SK-N-SH (cell line): ENCODE measurements at regions not wholly inside any gene's neighbourhood (a gene's known extent, or its start where the extent isn't known, plus 50 kb on each side); places are given as distances from the start of the nearest gene placed in this dataset.

Experiments used
- CTCF ChIA-PET: fragments of 300-600, 350-600 bp; formaldehyde crosslinking; extraction: SDS; loops from one replicate; lab custom pipeline; 2021; lab: Yijun Ruan, JAX
- POLR2A ChIA-PET: fragments of 350-600 bp; sonication (Branson Sonifier 250); formaldehyde crosslinking; extraction: SDS; loops from one replicate; lab custom pipeline; 2020; ENCODE audit warnings: antibody characterized with exemption, inconsistent platforms; lab: Yijun Ruan, JAX
- DNase-seq: peaks from one replicate; pipeline ENCODE4 v3.0.0; 2012
- H2AFZ ChIP-seq: fragments of 200-600 bp; sonication (generic); 2 replicates; pipeline ENCODE4 v1.8.1; 2016; ENCODE audit warnings: antibody characterized with exemption, mild to moderate bottlenecking, low read depth
- H3F3A ChIP-seq: fragments of 200-600 bp; sonication (generic); replicated peaks from 2 replicates; pipeline ENCODE3; 2016; ENCODE audit warnings: antibody characterized with exemption, mild to moderate bottlenecking; ENCODE audit not compliant: insufficient read depth
- H3K27ac ChIP-seq, 2 experiments: fragments of 200-500 bp in 1 of 2; fragments of 200-600 bp in 1 of 2; sonication (Bioruptor generic) in 1 of 2; sonication (generic), shearing (Covaris generic) in 1 of 2; 2 replicates each; pipeline versions ENCODE4 v1.5.1 to v1.6.1; 2014 to 2016; ENCODE audit warnings: low read depth in 2 of 2, inconsistent platforms in 1 of 2, low read length in 1 of 2, mild to moderate bottlenecking in 1 of 2, mixed read lengths in 1 of 2
- H3K27me3 ChIP-seq: fragments of 200-600 bp; sonication (generic), shearing (Covaris generic); 2 replicates; pipeline ENCODE4 v1.6.1; 2016; ENCODE audit warnings: mixed run types; ENCODE audit not compliant: insufficient read depth
- H3K36me3 ChIP-seq, 2 experiments: fragments of 200-500 bp in 1 of 2; fragments of 200-600 bp in 1 of 2; sonication (Bioruptor generic) in 1 of 2; sonication (generic) in 1 of 2; replicated peaks in 1 of 2; 2 replicates each; pipeline versions ENCODE3 to v1.5.1; 2014 to 2016; ENCODE audit warnings: low read length in 1 of 2, mild to moderate bottlenecking in 1 of 2; ENCODE audit not compliant: insufficient read depth in 2 of 2, control insufficient read depth in 1 of 2
- H3K4me1 ChIP-seq, 2 experiments: fragments of 200-500 bp in 1 of 2; fragments of 200-600 bp in 1 of 2; sonication (Bioruptor generic) in 1 of 2; sonication (generic), shearing (Covaris generic) in 1 of 2; 2 replicates each; pipeline versions ENCODE4 v1.5.1 to v1.6.1; 2014 to 2016; ENCODE audit warnings: low read depth in 1 of 2, low read length in 1 of 2, mixed run types in 1 of 2; ENCODE audit not compliant: insufficient read depth in 2 of 2, control insufficient read depth in 1 of 2
- H3K4me2 ChIP-seq: fragments of 200-600 bp; sonication (generic), shearing (Covaris generic); 2 replicates; pipeline ENCODE4 v1.6.1; 2017; ENCODE audit warnings: mixed run types
- H3K4me3 ChIP-seq, 2 experiments: fragments of 200-500 bp in 1 of 2; fragments of 200-600 bp in 1 of 2; sonication (Bioruptor generic) in 1 of 2; sonication (generic), shearing (Covaris generic) in 1 of 2; 2 replicates each; pipeline versions ENCODE4 v1.5.1 to v1.8.1; 2014 to 2016; ENCODE audit warnings: low read depth in 2 of 2, inconsistent platforms in 1 of 2, low read length in 1 of 2, mild to moderate bottlenecking in 1 of 2, mixed read lengths in 1 of 2, moderate library complexity in 1 of 2
- H3K79me2 ChIP-seq: fragments of 200-600 bp; sonication (generic); 2 replicates; pipeline ENCODE4 v1.8.1; 2017; ENCODE audit warnings: mild to moderate bottlenecking; ENCODE audit not compliant: insufficient read depth
- H3K9ac ChIP-seq: fragments of 200-600 bp; sonication (generic); 2 replicates; pipeline ENCODE4 v1.6.1; 2017; ENCODE audit warnings: mixed run types
- H3K9me2 ChIP-seq: fragments of 200-600 bp; sonication (generic); 2 replicates; pipeline ENCODE4 v1.6.1; 2017; ENCODE audit warnings: mixed run types
- H3K9me3 ChIP-seq: fragments of 200-600 bp; sonication (generic); 2 replicates; pipeline ENCODE4 v1.6.1; 2017; ENCODE audit warnings: mixed run types, mild to moderate bottlenecking, moderate library complexity
- H4K20me1 ChIP-seq: fragments of 200-600 bp; sonication (generic); 2 replicates; pipeline ENCODE4 v1.6.1; 2017; ENCODE audit warnings: mild to moderate bottlenecking, mixed run types; ENCODE audit not compliant: insufficient read depth
- CHD2 ChIP-seq: fragments of 150-350 bp; IDR thresholded peaks from 2 replicates; pipeline ENCODE4 v1.6.1; 2018; ENCODE audit warnings: low read length; ENCODE audit not compliant: partially characterized antibody
- EP300 ChIP-seq, 2 experiments: IDR thresholded peaks; 2 replicates each; pipeline versions ENCODE4 v1.4.0 to v1.6.1; 2012; ENCODE audit warnings: borderline replicate concordance in 1 of 2, low read depth in 1 of 2, low read length in 1 of 2
- EZH2phosphoT487 ChIP-seq: fragments of 200-600 bp; sonication (generic); IDR thresholded peaks from 2 replicates; pipeline ENCODE4 v1.6.1; 2017; ENCODE audit warnings: low read depth, mixed run types, mild to moderate bottlenecking, antibody characterized with exemption, moderate library complexity, borderline replicate concordance
- FOXJ3 ChIP-seq: sonication (generic); formaldehyde crosslinking; IDR thresholded peaks from 2 replicates; pipeline ENCODE4 v1.5.1; 2020; ENCODE audit warnings: mild to moderate bottlenecking, missing genetic modification reagents
- FOXM1 ChIP-seq: IDR thresholded peaks from 2 replicates; pipeline ENCODE4 v1.4.0; 2012; ENCODE audit warnings: low read depth, mild to moderate bottlenecking
- GATA2 ChIP-seq: sonication (generic); formaldehyde crosslinking; IDR thresholded peaks from 2 replicates; pipeline ENCODE4 v1.5.0; 2020; ENCODE audit warnings: mild to moderate bottlenecking, missing genetic modification reagents
- JUND ChIP-seq: IDR thresholded peaks from 2 replicates; pipeline ENCODE4 v1.4.0; 2012
- POLR2AphosphoS5 ChIP-seq: IDR thresholded peaks from 2 replicates; pipeline ENCODE4 v1.6.1; 2012; ENCODE audit warnings: low read depth, low read length
- RCOR1 ChIP-seq: fragments of 150-350 bp; IDR thresholded peaks from 2 replicates; pipeline ENCODE4 v1.6.1; 2017; ENCODE audit warnings: antibody characterized with exemption, low read length
- RXRA ChIP-seq: IDR thresholded peaks from 2 replicates; pipeline ENCODE4 v1.4.0; 2012; ENCODE audit warnings: low read depth, mild to moderate bottlenecking, borderline replicate concordance
- SMC3 ChIP-seq: IDR thresholded peaks from 2 replicates; pipeline ENCODE4 v1.6.1; 2012; ENCODE audit warnings: low read depth, low read length, improper control_type of control experiment
- TAF1 ChIP-seq: IDR thresholded peaks from 2 replicates; pipeline ENCODE4 v1.6.1; 2012; ENCODE audit warnings: low read depth, mild to moderate bottlenecking, low read length, moderate library complexity, borderline replicate concordance
- TCF12 ChIP-seq: IDR thresholded peaks from 2 replicates; pipeline ENCODE4 v1.4.0; 2012
- WGBS: methylation state at CpG from one replicate; pipeline ENCODE4 v1.1.6; 2017; ENCODE audit warnings: low lambda C conversion rate; 5-methylcytosine and 5-hydroxymethylcytosine counted together
- TF ChIP-seq, protein P1 (sequence below): IDR thresholded peaks from 2 replicates; pipeline ENCODE4 v1.4.0; 2012; ENCODE audit warnings: low read depth, borderline replicate concordance
- TF ChIP-seq, protein P2 (sequence below): fragments of 150-350 bp; IDR thresholded peaks from 2 replicates; pipeline ENCODE4 v1.6.1; 2017; ENCODE audit warnings: antibody characterized with exemption, low read length, low read depth, borderline replicate concordance

DNA sequence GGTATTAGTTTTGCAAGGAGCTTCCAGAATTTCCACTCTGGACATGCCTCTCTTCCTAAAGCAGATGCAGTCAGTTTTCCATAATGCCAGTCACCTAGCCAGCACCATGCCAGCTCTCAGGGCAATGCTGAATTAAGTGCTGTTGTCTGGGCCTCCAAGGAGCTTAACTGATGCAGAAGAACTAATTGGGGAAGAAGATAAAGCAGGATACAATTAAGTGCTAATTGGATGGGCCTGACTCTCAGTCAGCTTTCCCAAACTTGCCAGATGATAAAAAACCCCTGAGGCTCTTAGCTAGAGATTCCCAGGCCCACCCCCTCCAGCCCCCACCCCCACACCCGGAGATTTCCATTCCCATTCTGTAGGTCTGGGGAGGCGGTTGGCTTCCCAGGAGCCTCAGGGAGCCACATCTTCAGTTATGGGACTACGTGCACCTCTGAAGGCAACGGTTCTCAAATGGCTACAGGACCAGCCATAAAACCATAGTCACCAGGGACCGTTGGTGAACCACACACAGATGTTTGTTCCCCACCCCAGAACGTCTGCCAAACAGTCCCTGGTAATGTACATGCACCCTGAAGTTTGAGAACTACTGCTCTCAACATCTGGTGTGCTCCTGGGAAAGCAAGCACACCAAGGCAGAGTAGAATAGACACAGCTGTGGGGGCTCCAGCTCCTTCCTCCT, 499.1 kb upstream of the CDH5 start:
- ChIA-PET POLR2A (no interaction called here), CTCF (interaction anchor here (1.1 kb wide), 2 partner anchors 9 to 39 kb away, joined by 3 to 4 read pairs; no protein-coding TSS in a partner anchor)
- 28% methylated on average over 5 of the region's 6 CpGs for WGBS
- Histone ChIP-seq H3K9ac (no peak overlapping the region), H3F3A (no peaks in the 10 kb centered on the region), H3K4me3 (no peak overlapping the region), H3K27me3 (no peaks in the 10 kb centered on the region; the same call in 1 of the 2 replicates), H3K9me2 (no peaks in the 10 kb centered on the region), H3K36me3 (no peaks in the 10 kb centered on the region), H3K27ac (peak overlapping the region in 1 of 2 experiments; percentile 47; a peak in 1 of 4 replicates), H2AFZ (no peak overlapping the region), H3K4me2 (no peak overlapping the region), H3K79me2 (no peaks in the 10 kb centered on the region), H4K20me1 (no peaks in the 10 kb centered on the region), H3K9me3 (no peaks in the 10 kb centered on the region), H3K4me1 (peaks cover 0 to 10% of the 10 kb centered on the region in 2 experiments; a peak in 2 of 4 replicates)
- peak; percentile 55 for DNase-seq
- no peak for TF ChIP-seq RXRA
- peak; percentile 69; the same call in 1 of the 2 replicates for TF ChIP-seq RCOR1
- TF ChIP-seq, protein P1, sequence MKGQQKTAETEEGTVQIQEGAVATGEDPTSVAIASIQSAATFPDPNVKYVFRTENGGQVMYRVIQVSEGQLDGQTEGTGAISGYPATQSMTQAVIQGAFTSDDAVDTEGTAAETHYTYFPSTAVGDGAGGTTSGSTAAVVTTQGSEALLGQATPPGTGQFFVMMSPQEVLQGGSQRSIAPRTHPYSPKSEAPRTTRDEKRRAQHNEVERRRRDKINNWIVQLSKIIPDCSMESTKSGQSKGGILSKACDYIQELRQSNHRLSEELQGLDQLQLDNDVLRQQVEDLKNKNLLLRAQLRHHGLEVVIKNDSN, result no peak
- peak in 1 of 2 experiments; percentile 88; a peak in 2 of 4 replicates for TF ChIP-seq EP300 (IDR thresholded peaks at IDR 0.05; ENCODE audit: borderline replicate concordance in 1 of 2, low read depth in 1 of 2, low read length in 1 of 2)
- TF ChIP-seq SMC3, result no peak
- TF ChIP-seq TAF1, result no peak
- TF ChIP-seq, protein P2, sequence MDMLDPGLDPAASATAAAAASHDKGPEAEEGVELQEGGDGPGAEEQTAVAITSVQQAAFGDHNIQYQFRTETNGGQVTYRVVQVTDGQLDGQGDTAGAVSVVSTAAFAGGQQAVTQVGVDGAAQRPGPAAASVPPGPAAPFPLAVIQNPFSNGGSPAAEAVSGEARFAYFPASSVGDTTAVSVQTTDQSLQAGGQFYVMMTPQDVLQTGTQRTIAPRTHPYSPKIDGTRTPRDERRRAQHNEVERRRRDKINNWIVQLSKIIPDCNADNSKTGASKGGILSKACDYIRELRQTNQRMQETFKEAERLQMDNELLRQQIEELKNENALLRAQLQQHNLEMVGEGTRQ, result no peak
- TF ChIP-seq EZH2phosphoT487, result no peak
- no peak for TF ChIP-seq FOXM1
- TF ChIP-seq FOXJ3 (CRISPR knock-in tag), result peak; percentile 39; the same call in 1 of the 2 replicates
- TF ChIP-seq GATA2, result peak; percentile 84
- no peak for TF ChIP-seq POLR2AphosphoS5

DNA sequence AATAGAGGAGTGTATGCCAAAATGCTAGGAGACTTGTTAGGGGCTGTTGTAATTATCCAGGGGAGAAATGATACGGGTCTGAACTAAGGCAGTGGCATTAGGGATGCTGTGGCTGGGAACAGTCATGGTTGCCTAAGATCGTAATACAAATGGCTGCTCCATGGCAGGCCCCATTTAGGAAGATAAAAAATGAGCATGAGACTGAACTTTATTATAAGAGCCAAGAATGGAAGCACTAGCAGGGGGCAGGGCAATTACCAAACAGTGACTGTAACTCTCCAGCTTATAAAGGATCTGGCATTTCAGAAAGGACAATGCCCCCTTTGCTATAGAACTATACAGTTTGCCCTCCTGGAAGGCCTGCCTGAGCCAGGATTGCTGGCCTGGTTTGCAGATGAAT, 503.3 kb upstream of the CDH5 start:
- ChIA-PET CTCF (no interaction called here), POLR2A (no interaction called here)
- no peak for TF ChIP-seq CHD2
- TF ChIP-seq POLR2AphosphoS5, result no peak
- TF ChIP-seq RXRA, result no peak
- no peak for TF ChIP-seq JUND
- no peak for TF ChIP-seq TCF12
- no peaks in the 10 kb centered on the region for H3F3A ChIP-seq
- WGBS, result 38% methylated on average over 2 of the region's 2 CpGs
- H3K4me2 ChIP-seq, result no peak overlapping the region
- H3K4me1 ChIP-seq, result peaks cover 0 to 10% of the 10 kb centered on the region in 2 experiments; a peak in 2 of 4 replicates
- DNase-seq, result no peak
- H4K20me1 ChIP-seq, result no peaks in the 10 kb centered on the region
- H3K27me3 ChIP-seq, result no peaks in the 10 kb centered on the region
- no peaks in the 10 kb centered on the region for H3K36me3 ChIP-seq
- H3K27ac ChIP-seq, result no peak overlapping the region
- no peak overlapping the region for H3K9ac ChIP-seq
- H3K4me3 ChIP-seq, result no peak overlapping the region
- no peak overlapping the region for H2AFZ ChIP-seq
- no peaks in the 10 kb centered on the region for H3K9me3 ChIP-seq
- no peaks in the 10 kb centered on the region for H3K9me2 ChIP-seq
- no peaks in the 10 kb centered on the region for H3K79me2 ChIP-seq
